ENCODE measurements at regions not wholly inside any gene's neighbourhood (a gene's known extent, or its start where the extent isn't known, plus 50 kb on each side); places are given as distances from the start of the nearest gene placed in this dataset.

GRCh38 chr2:167750675-167751074 is 496.7 kb downstream of the STK39 start (continued):
- TF ChIP-seq ATF2 (IDR thresholded peaks at IDR 0.05; ENCODE audit: low read length), result no peak
- TF ChIP-seq SAP30 (IDR thresholded peaks at IDR 0.05; ENCODE audit: insufficient read depth, insufficient replicate concordance, low read length), result no peak
- TF ChIP-seq TAF1 (IDR thresholded peaks at IDR 0.05; ENCODE audit: low read depth, low read length), result no peak
- no peak for TF ChIP-seq YY1 (IDR thresholded peaks at IDR 0.05; ENCODE audit: low read depth, low read length)
- no peak for TF ChIP-seq CREB1 (IDR thresholded peaks at IDR 0.05)
